Right lobe of liver (tissue), 6 donors: ENCODE measurements at regions not wholly inside any gene's neighbourhood (a gene's known extent, or its start where the extent isn't known, plus 50 kb on each side); places are given as distances from the start of the nearest gene placed in this dataset.

Source experiments
- ATAC-seq, 4 donors: fragments of 200-7000 bp; cut with Tn5 transposase; one replicate each; pipeline ENCODE4 v1.9.1; 2020; ENCODE audit warnings: mild to moderate bottlenecking in 4 of 4, moderate library complexity in 4 of 4
- DNase-seq, 3 donors: peaks; one replicate each; pipeline ENCODE4 v3.0.0-alpha.2; 2020
- H3K27ac ChIP-seq, 3 donors: fragments of 200-600 bp; one replicate each; pipeline ENCODE4 v1.8.0; 2022
- H3K27me3 ChIP-seq, 2 donors: fragments of 200-600 bp; one replicate each; pipeline ENCODE4 v1.8.0; 2022
- H3K36me3 ChIP-seq, 4 donors: fragments of 200-600 bp; sonication (generic) in 1 of 4; one replicate each; pipeline versions ENCODE4 v1.5.1 to v1.8.0; 2017 to 2022; ENCODE audit warnings: control low read depth in 1 of 4
- H3K4me1 ChIP-seq, 4 donors: fragments of 200-600 bp; sonication (generic) in 1 of 4; one replicate each; pipeline versions ENCODE4 v1.5.1 to v1.8.0; 2017 to 2022; ENCODE audit warnings: control low read depth in 1 of 4
- H3K4me3 ChIP-seq, 3 donors: fragments of 200-600 bp; one replicate each; pipeline ENCODE4 v1.8.0; 2022
- H3K9me3 ChIP-seq, 4 donors: fragments of 200-600 bp; sonication (generic) in 1 of 4; one replicate each; pipeline versions ENCODE4 v1.5.1 to v1.8.0; 2017 to 2022; ENCODE audit warnings: control low read depth in 1 of 4
- CTCF ChIP-seq, 4 donors: fragments of 200-600 bp in 3 of 4; fragments of 450-650 bp in 1 of 4; IDR thresholded peaks; one replicate each; pipeline versions ENCODE4 v1.5.1 to v1.8.0; 2016 to 2022; ENCODE audit warnings: antibody characterized with exemption in 4 of 4, mild to moderate bottlenecking in 2 of 4
- POLR2A ChIP-seq: fragments of 450-650 bp; IDR thresholded peaks from one replicate; pipeline ENCODE4 v1.6.1; 2017; ENCODE audit warnings: antibody characterized with exemption, mild to moderate bottlenecking
- WGBS: methylation state at CpG from one replicate; pipeline ENCODE4 v1.1.6; 2018; ENCODE audit warnings: low coverage, low lambda C conversion rate; ENCODE audit not compliant: insufficient coverage; ENCODE audit errors: missing lambda C conversion rate; 5-methylcytosine and 5-hydroxymethylcytosine counted together
- intact Hi-C, 2 donors: fragments of 100-400 bp; cut with DNase I; formaldehyde crosslinking; loops; one replicate each; pipeline versions ENCODE4 v1.11.2 to v1.14.1; 2022
- donor health status: DM: no; HTN: yes; CAD: no.
- donor health status: DM: no; HTN: no; CAD: no.
- donor health status: DM: no; HTN: no; CAD: no.
- donor health status: DM: no; HTN: yes; CAD: no.
- donor health status: DM: no; HTN: yes; CAD: no.

DNA sequence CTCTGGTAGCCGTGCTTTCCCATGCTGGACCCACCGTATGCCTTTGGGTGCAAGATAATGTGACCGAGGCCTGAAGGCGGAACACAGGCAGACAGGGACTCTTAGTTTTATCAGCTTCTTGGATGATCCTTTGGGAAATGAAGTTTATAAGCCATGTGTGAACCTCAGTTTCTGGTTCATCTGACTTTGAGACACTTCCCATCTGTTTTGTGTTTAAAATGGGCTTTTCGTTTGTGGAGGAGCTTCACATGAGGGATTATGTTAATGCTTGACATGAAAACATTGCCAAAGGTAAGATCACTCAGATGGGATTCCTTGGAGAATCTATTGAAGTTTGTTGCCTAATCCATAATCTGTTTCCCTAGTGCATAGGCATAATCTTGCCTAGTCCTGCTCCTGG, 249.8 kb upstream of the LYZL1 start:
- ATAC-seq (no peak), DNase-seq (no peak)
- TF ChIP-seq CTCF (IDR thresholded peaks at IDR 0.05) (no peak), POLR2A (no peak)
- Histone ChIP-seq H3K9me3 (peaks cover 0 to 2% (median 0%) of the 10 kb centered on the region in 4 donors), H3K27me3 (no peaks in the 10 kb centered on the region), H3K36me3 (no peaks in the 10 kb centered on the region), H3K4me1 (no peaks in the 10 kb centered on the region), H3K27ac (no peak overlapping the region), H3K4me3 (no peak overlapping the region)
- 75% methylated on average over 5 of the region's 5 CpGs for WGBS
- intact Hi-C loops, result no loop called here

- no peak overlapping the region for H3K27ac ChIP-seq
- H3K36me3 ChIP-seq, result no peaks in the 10 kb centered on the region
- no peaks in the 10 kb centered on the region for H3K4me1 ChIP-seq
- peaks cover 0 to 2% (median 0%) of the 10 kb centered on the region in 4 donors for H3K9me3 ChIP-seq
- H3K4me3 ChIP-seq, result no peak overlapping the region
- 27% methylated on average over 2 of the region's 2 CpGs for WGBS
- ATAC-seq (no peak), DNase-seq (no peak)
- TF ChIP-seq POLR2A (no peak), CTCF (IDR thresholded peaks at IDR 0.05) (no peak)
- H3K27me3 ChIP-seq, result no peaks in the 10 kb centered on the region
- intact Hi-C loops, result no loop called here
These were observed 249.1 kb upstream of the LYZL1 start for GRCh38 chr10:29039677-29040189.

DNA sequence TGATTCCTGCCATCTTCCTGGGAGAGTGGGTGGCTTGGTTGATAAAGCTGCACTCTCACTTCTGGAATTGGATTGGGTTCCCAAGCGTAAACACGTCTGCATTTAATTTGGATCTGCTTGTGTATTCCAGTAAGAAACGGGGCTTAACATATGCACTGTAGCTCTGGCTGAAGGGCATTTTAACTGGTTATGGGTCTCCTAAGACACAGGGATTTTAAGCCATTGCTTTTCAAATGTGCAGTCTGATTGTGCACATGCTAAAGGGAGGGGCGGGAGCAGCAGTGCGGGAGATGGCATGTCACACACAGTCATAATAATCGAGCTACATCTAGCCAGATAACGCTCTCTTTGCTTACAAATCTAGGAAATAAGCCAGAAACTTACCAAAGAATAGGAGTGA, 247.3 kb upstream of the LYZL1 start:
- WGBS, result 64% methylated on average over 4 of the region's 7 CpGs
- intact Hi-C loops, result no loop called here
- peaks cover 0 to 2% (median 0%) of the 10 kb centered on the region in 4 donors for H3K9me3 ChIP-seq
- H3K27ac ChIP-seq, result no peak overlapping the region
- no peak for DNase-seq
- no peak overlapping the region for H3K4me3 ChIP-seq
- H3K36me3 ChIP-seq, result no peaks in the 10 kb centered on the region
- ATAC-seq, result no peak
- no peaks in the 10 kb centered on the region for H3K27me3 ChIP-seq
- H3K4me1 ChIP-seq, result no peaks in the 10 kb centered on the region
- TF ChIP-seq POLR2A, result no peak
- no peak for TF ChIP-seq CTCF (IDR thresholded peaks at IDR 0.05)

GRCh38 chr10:29048506-29048905, 240.4 kb upstream of the LYZL1 start:
- no peak for DNase-seq
- Histone ChIP-seq H3K9me3 (no peaks in the 10 kb centered on the region), H3K36me3 (no peaks in the 10 kb centered on the region), H3K27me3 (no peaks in the 10 kb centered on the region), H3K4me1 (no peaks in the 10 kb centered on the region), H3K27ac (no peak overlapping the region), H3K4me3 (no peak overlapping the region)
- no peak for ATAC-seq
- no peak for TF ChIP-seq POLR2A
- no peak for TF ChIP-seq CTCF (IDR thresholded peaks at IDR 0.05)
- WGBS, result 80% methylated on average over 1 of the region's 1 CpG
- intact Hi-C loops, result no loop called here

DNA sequence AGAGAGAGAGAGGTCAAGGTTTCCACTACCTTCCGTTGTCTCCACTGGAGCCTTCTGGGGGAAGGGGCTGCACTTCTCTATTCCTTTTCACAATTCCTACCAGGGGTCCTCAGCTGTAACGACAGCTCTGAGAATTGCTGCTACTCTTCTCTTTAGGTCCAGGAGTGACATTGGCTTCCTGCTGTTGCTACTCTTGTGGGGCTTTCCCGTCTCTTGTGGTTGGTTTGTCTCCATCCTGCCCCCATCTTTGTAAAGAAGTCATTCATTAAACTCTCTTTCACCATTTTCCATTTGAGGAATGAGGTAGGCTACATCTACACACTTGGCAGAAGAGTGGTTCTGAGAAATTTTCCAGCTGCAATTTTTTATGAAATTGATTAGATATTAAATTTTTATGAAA, 238.8 kb upstream of the LYZL1 start:
- H3K9me3 ChIP-seq, result no peaks in the 10 kb centered on the region
- intact Hi-C loops, result no loop called here
- no peak for DNase-seq
- H3K27me3 ChIP-seq, result no peaks in the 10 kb centered on the region
- no peak overlapping the region for H3K4me3 ChIP-seq
- no peaks in the 10 kb centered on the region for H3K4me1 ChIP-seq
- no peak overlapping the region for H3K27ac ChIP-seq
- 70% methylated on average over 3 of the region's 3 CpGs for WGBS
- no peak for TF ChIP-seq CTCF (IDR thresholded peaks at IDR 0.05)
- TF ChIP-seq POLR2A, result no peak
- no peaks in the 10 kb centered on the region for H3K36me3 ChIP-seq
- no peak for ATAC-seq
